Thyroid gland (tissue), 4 donors: ENCODE measurements at regions not wholly inside any gene's neighbourhood (a gene's known extent, or its start where the extent isn't known, plus 50 kb on each side); places are given as distances from the start of the nearest gene placed in this dataset.

ENCODE experiments used
- POLR2A ChIP-seq, 2 donors: fragments of 450-650 bp; IDR thresholded peaks; one replicate each; pipeline ENCODE4 v1.6.1; 2017; ENCODE audit warnings: antibody characterized with exemption in 2 of 2, mild to moderate bottlenecking in 2 of 2, moderate library complexity in 1 of 2
- TF ChIP-seq, protein P1 (sequence below), 6 experiments: fragments of 200-600 bp in 3 of 6; fragments of 450-650 bp in 3 of 6; sonication (generic) in 3 of 6; IDR thresholded peaks; one replicate each; pipeline ENCODE4 v1.5.1; 2016 to 2019; ENCODE audit warnings: antibody characterized with exemption in 6 of 6, mild to moderate bottlenecking in 2 of 6, inconsistent platforms in 1 of 6, moderate library complexity in 1 of 6

- TF ChIP-seq, protein P1, sequence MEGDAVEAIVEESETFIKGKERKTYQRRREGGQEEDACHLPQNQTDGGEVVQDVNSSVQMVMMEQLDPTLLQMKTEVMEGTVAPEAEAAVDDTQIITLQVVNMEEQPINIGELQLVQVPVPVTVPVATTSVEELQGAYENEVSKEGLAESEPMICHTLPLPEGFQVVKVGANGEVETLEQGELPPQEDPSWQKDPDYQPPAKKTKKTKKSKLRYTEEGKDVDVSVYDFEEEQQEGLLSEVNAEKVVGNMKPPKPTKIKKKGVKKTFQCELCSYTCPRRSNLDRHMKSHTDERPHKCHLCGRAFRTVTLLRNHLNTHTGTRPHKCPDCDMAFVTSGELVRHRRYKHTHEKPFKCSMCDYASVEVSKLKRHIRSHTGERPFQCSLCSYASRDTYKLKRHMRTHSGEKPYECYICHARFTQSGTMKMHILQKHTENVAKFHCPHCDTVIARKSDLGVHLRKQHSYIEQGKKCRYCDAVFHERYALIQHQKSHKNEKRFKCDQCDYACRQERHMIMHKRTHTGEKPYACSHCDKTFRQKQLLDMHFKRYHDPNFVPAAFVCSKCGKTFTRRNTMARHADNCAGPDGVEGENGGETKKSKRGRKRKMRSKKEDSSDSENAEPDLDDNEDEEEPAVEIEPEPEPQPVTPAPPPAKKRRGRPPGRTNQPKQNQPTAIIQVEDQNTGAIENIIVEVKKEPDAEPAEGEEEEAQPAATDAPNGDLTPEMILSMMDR (IDR thresholded peaks at IDR 0.05), result no peak
- TF ChIP-seq POLR2A (IDR thresholded peaks at IDR 0.05), result no peak
Observed at GRCh38 chr1:244264163-244264562, 187.5 kb downstream of the ADSS2 start.
